Testis (tissue), 2 donors: ENCODE measurements at regions not wholly inside any gene's neighbourhood (a gene's known extent, or its start where the extent isn't known, plus 50 kb on each side); places are given as distances from the start of the nearest gene placed in this dataset.

ENCODE experiments used
- DNase-seq: peaks from one replicate; pipeline ENCODE4 v3.0.0-alpha.2; 2019
- H3K27ac ChIP-seq, 2 donors: fragments of 200-600 bp; sonication (generic); one replicate each; pipeline ENCODE4 v1.5.1; 2019
- H3K27me3 ChIP-seq: fragments of 200-600 bp; sonication (generic); one replicate; pipeline ENCODE4 v1.5.1; 2019
- H3K36me3 ChIP-seq: fragments of 200-600 bp; sonication (generic); one replicate; pipeline ENCODE4 v1.5.1; 2017; ENCODE audit warnings: low read depth; ENCODE audit errors: missing control alignments
- H3K4me1 ChIP-seq: fragments of 200-600 bp; sonication (generic); one replicate; pipeline ENCODE4 v1.5.1; 2019
- H3K4me3 ChIP-seq, 2 donors: fragments of 200-600 bp; sonication (generic); one replicate each; pipeline ENCODE4 v1.5.1; 2017 to 2019
- H3K9me3 ChIP-seq: fragments of 200-600 bp; sonication (generic); one replicate; pipeline ENCODE4 v1.5.1; 2017
- POLR2A ChIP-seq: fragments of 450-650 bp; IDR thresholded peaks from one replicate; pipeline ENCODE4 v1.6.1; 2017; ENCODE audit warnings: antibody characterized with exemption, mild to moderate bottlenecking, moderate library complexity
- WGBS, 2 donors: methylation state at CpG; one replicate each; pipeline ENCODE4 v1.1.5; 2018; 5-methylcytosine and 5-hydroxymethylcytosine counted together
- intact Hi-C: fragments of 100-400 bp; cut with DNase I; formaldehyde crosslinking; loops from one replicate; pipeline ENCODE4 v1.15.1; 2023; ENCODE audit warnings: low total_unique reads
- TF ChIP-seq, protein P1 (sequence below), 3 experiments: fragments of 450-650 bp in 2 of 3; fragments of 200-600 bp in 1 of 3; sonication (generic) in 1 of 3; IDR thresholded peaks; one replicate each; pipeline ENCODE4 v1.5.1; 2016 to 2019; ENCODE audit warnings: antibody characterized with exemption in 3 of 3, mild to moderate bottlenecking in 2 of 3, moderate library complexity in 1 of 3

DNA sequence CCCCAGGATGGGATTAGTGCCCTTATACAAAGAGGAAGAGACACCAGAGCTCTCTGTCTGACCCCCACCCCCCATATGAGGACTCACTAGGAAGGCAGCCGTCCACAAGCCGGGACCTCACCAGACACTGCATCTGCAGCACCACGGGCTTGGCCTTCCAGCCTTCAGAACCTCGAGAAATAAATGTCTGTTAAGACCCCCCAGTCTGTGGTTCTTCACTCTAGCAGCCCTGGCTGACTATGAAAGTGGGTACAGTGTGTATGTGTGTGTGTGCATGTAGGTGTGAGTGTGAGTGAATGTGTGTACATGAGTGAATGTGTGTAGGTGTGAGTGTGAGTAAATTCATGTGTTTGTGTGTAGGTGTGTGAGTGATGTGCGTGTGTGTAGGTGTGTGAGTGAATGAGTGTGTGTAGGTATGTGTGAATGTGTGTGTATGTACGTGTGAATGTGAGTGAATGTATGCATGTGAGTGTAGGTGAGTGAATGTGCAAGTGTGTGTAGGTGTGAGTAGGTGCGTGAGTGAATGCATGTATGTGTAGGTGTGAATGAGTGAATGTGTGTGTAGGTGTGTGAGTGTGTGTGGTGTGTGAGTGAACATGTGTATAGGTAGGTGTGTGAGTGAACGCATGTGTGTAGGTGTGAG lies 201.6 kb upstream of the ZNF536 start:
- Histone ChIP-seq H3K27me3 (no peaks in the 10 kb centered on the region), H3K27ac (no peak overlapping the region), H3K36me3 (no peaks in the 10 kb centered on the region), H3K4me1 (no peaks in the 10 kb centered on the region), H3K9me3 (no peaks in the 10 kb centered on the region), H3K4me3 (no peak overlapping the region)
- 85 to 87% methylated on average over 8 of the region's 8 CpGs for WGBS, 2 donors
- intact Hi-C loops = no loop called here
- DNase-seq = no peak
- TF ChIP-seq POLR2A = no peak
- TF ChIP-seq, protein P1, sequence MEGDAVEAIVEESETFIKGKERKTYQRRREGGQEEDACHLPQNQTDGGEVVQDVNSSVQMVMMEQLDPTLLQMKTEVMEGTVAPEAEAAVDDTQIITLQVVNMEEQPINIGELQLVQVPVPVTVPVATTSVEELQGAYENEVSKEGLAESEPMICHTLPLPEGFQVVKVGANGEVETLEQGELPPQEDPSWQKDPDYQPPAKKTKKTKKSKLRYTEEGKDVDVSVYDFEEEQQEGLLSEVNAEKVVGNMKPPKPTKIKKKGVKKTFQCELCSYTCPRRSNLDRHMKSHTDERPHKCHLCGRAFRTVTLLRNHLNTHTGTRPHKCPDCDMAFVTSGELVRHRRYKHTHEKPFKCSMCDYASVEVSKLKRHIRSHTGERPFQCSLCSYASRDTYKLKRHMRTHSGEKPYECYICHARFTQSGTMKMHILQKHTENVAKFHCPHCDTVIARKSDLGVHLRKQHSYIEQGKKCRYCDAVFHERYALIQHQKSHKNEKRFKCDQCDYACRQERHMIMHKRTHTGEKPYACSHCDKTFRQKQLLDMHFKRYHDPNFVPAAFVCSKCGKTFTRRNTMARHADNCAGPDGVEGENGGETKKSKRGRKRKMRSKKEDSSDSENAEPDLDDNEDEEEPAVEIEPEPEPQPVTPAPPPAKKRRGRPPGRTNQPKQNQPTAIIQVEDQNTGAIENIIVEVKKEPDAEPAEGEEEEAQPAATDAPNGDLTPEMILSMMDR (IDR thresholded peaks at IDR 0.05) = no peak

GRCh38 chr19:30171138-30171635 lies 201.0 kb upstream of the ZNF536 start:
- intact Hi-C loops = no loop called here
- TF ChIP-seq POLR2A = no peak
- TF ChIP-seq, protein P1 (IDR thresholded peaks at IDR 0.05) = no peak

GRCh38 chr19:30171795-30172612 lies 200.2 kb upstream of the ZNF536 start:
- H3K27me3 ChIP-seq = no peaks in the 10 kb centered on the region
- TF ChIP-seq POLR2A = no peak
- TF ChIP-seq, protein P1 (IDR thresholded peaks at IDR 0.05) = no peak
- DNase-seq = no peak

More at GRCh38 chr19:30171138-30171635, 201.0 kb upstream of the ZNF536 start:
- Histone ChIP-seq H3K27me3 (no peaks in the 10 kb centered on the region), H3K4me1 (no peaks in the 10 kb centered on the region), H3K9me3 (no peaks in the 10 kb centered on the region), H3K27ac (no peak overlapping the region), H3K36me3 (no peaks in the 10 kb centered on the region), H3K4me3 (no peak overlapping the region)
- no peak for DNase-seq
- 68 to 83% methylated on average over 3 of the region's 3 CpGs for WGBS, 2 donors

GRCh38 chr19:30172613-30173242 lies 199.5 kb upstream of the ZNF536 start:
- 64 to 71% methylated on average over 4 to 8 of the region's 8 CpGs for WGBS, 2 donors
- no peak for DNase-seq
- Histone ChIP-seq H3K36me3 (no peaks in the 10 kb centered on the region), H3K27me3 (no peaks in the 10 kb centered on the region), H3K4me1 (no peaks in the 10 kb centered on the region), H3K27ac (no peak overlapping the region), H3K4me3 (no peak overlapping the region), H3K9me3 (no peaks in the 10 kb centered on the region)
- intact Hi-C loops = no loop called here
- TF ChIP-seq, protein P1 (IDR thresholded peaks at IDR 0.05) = no peak
- no peak for TF ChIP-seq POLR2A

More at GRCh38 chr19:30171795-30172612, 200.2 kb upstream of the ZNF536 start:
- Histone ChIP-seq H3K4me1 (no peaks in the 10 kb centered on the region), H3K4me3 (no peak overlapping the region), H3K9me3 (no peaks in the 10 kb centered on the region), H3K36me3 (no peaks in the 10 kb centered on the region), H3K27ac (no peak overlapping the region)
- 78 to 82% methylated on average over 6 to 10 of the region's 10 CpGs for WGBS, 2 donors
- intact Hi-C loops = no loop called here
